DOHH2 (cell line): ENCODE measurements at regions not wholly inside any gene's neighbourhood (a gene's known extent, or its start where the extent isn't known, plus 50 kb on each side); places are given as distances from the start of the nearest gene placed in this dataset.

Source experiments
- H3F3A ChIP-seq: fragments of 200-600 bp; sonication (generic), shearing (Covaris generic); 2 replicates; pipeline ENCODE4 v1.6.0; 2016; ENCODE audit warnings: antibody characterized with exemption, mild to moderate bottlenecking; ENCODE audit not compliant: control insufficient read depth, insufficient read depth
- H3K27ac ChIP-seq: fragments of 200-600 bp; sonication (generic); 2 replicates; pipeline ENCODE4 v1.5.1; 2014; ENCODE audit warnings: low read depth, mild to moderate bottlenecking, low read length, moderate library complexity
- H3K27me3 ChIP-seq: fragments of 200-600 bp; sonication (generic); 2 replicates; pipeline ENCODE4 v1.6.1; 2014; ENCODE audit warnings: mild to moderate bottlenecking, low read length, mixed read lengths; ENCODE audit not compliant: control insufficient read depth
- H3K36me3 ChIP-seq: fragments of 200-600 bp; sonication (generic); 2 replicates; pipeline ENCODE4 v1.6.1; 2014; ENCODE audit warnings: mild to moderate bottlenecking, low read length, moderate library complexity, mixed read lengths; ENCODE audit not compliant: control insufficient read depth
- H3K4me1 ChIP-seq: fragments of 200-600 bp; sonication (generic); 2 replicates; pipeline ENCODE4 v1.6.1; 2014; ENCODE audit warnings: mild to moderate bottlenecking, low read length, mixed read lengths; ENCODE audit not compliant: control insufficient read depth
- H3K4me2 ChIP-seq: fragments of 200-600 bp; sonication (generic); 2 replicates; pipeline ENCODE4 v1.6.0; 2014; ENCODE audit warnings: mild to moderate bottlenecking, low read length, moderate library complexity
- H3K4me3 ChIP-seq: fragments of 200-600 bp; sonication (generic); 2 replicates; pipeline ENCODE4 v1.5.1; 2014; ENCODE audit warnings: mild to moderate bottlenecking, low read length, mixed read lengths
- H3K79me2 ChIP-seq: fragments of 200-600 bp; sonication (generic); 2 replicates; pipeline ENCODE4 v1.6.1; 2014; ENCODE audit warnings: mild to moderate bottlenecking, low read length, mixed read lengths; ENCODE audit not compliant: control insufficient read depth
- H3K9me2 ChIP-seq: fragments of 200-600 bp; sonication (generic); replicated peaks from 2 replicates; pipeline ENCODE4 v1.6.1; 2014; ENCODE audit warnings: mild to moderate bottlenecking, low read length, mixed read lengths; ENCODE audit not compliant: control insufficient read depth
- H3K9me3 ChIP-seq: fragments of 200-600 bp; sonication (generic); 2 replicates; pipeline ENCODE4 v1.6.1; 2014; ENCODE audit warnings: antibody characterized with exemption, low read length, mixed read lengths; ENCODE audit not compliant: control insufficient read depth, insufficient read depth
- H4K20me1 ChIP-seq: fragments of 200-600 bp; sonication (generic); 2 replicates; pipeline ENCODE4 v1.6.0; 2014; ENCODE audit warnings: low read depth, mild to moderate bottlenecking, antibody characterized with exemption, low read length, moderate library complexity; ENCODE audit not compliant: control insufficient read depth, insufficient read depth
- CTCF ChIP-seq: fragments of 200-600 bp; sonication (generic); IDR thresholded peaks from one replicate; pipeline ENCODE4 v1.5.1; 2014; ENCODE audit warnings: antibody characterized with exemption, mild to moderate bottlenecking, low read depth, low read length; ENCODE audit not compliant: poor library complexity, severe bottlenecking
- EZH2phosphoT487 ChIP-seq: fragments of 200-600 bp; sonication (generic); IDR thresholded peaks from 2 replicates; pipeline ENCODE4 v1.6.1; 2017; ENCODE audit warnings: borderline replicate concordance, mild to moderate bottlenecking, antibody characterized with exemption, low read length, moderate library complexity, mixed read lengths

GRCh38 chr7:131012477-131013031, 278.5 kb upstream of the KLF14 start:
- H3K36me3 ChIP-seq = peaks cover 11% of the 10 kb centered on the region; the same call in 1 of the 2 replicates
- H3K27ac ChIP-seq = no peak overlapping the region
- H3K9me2 ChIP-seq = no peaks in the 10 kb centered on the region
- H3K79me2 ChIP-seq = peaks cover 97% of the 10 kb centered on the region
- peak overlapping the region; percentile 3; the same call in 1 of the 2 replicates for H3K4me3 ChIP-seq
- H3K4me1 ChIP-seq = peaks cover 72% of the 10 kb centered on the region
- peaks cover 10% of the 10 kb centered on the region; the same call in 1 of the 2 replicates for H4K20me1 ChIP-seq
- no peaks in the 10 kb centered on the region for H3K9me3 ChIP-seq
- peak overlapping the region; percentile 15 for H3K4me2 ChIP-seq
- H3F3A ChIP-seq = peaks cover 39% of the 10 kb centered on the region
- no peaks in the 10 kb centered on the region for H3K27me3 ChIP-seq
- TF ChIP-seq CTCF = no peak
- TF ChIP-seq EZH2phosphoT487 = no peak

- H3K36me3 ChIP-seq = peaks cover 7% of the 10 kb centered on the region
- H3K4me1 ChIP-seq = peaks cover 61% of the 10 kb centered on the region
- peaks cover 33% of the 10 kb centered on the region for H3F3A ChIP-seq
- no peaks in the 10 kb centered on the region for H3K9me3 ChIP-seq
- peaks cover 97% of the 10 kb centered on the region for H3K79me2 ChIP-seq
- H4K20me1 ChIP-seq = peaks cover 13% of the 10 kb centered on the region; the same call in 1 of the 2 replicates
- H3K27ac ChIP-seq = no peak overlapping the region
- TF ChIP-seq EZH2phosphoT487 = no peak
- H3K9me2 ChIP-seq = no peaks in the 10 kb centered on the region
- H3K27me3 ChIP-seq = no peaks in the 10 kb centered on the region
- no peak overlapping the region for H3K4me3 ChIP-seq
- H3K4me2 ChIP-seq = peak overlapping the region; percentile 15; the same call in 1 of the 2 replicates
Observed at GRCh38 chr7:131013716-131014115, 279.7 kb upstream of the KLF14 start.

DNA sequence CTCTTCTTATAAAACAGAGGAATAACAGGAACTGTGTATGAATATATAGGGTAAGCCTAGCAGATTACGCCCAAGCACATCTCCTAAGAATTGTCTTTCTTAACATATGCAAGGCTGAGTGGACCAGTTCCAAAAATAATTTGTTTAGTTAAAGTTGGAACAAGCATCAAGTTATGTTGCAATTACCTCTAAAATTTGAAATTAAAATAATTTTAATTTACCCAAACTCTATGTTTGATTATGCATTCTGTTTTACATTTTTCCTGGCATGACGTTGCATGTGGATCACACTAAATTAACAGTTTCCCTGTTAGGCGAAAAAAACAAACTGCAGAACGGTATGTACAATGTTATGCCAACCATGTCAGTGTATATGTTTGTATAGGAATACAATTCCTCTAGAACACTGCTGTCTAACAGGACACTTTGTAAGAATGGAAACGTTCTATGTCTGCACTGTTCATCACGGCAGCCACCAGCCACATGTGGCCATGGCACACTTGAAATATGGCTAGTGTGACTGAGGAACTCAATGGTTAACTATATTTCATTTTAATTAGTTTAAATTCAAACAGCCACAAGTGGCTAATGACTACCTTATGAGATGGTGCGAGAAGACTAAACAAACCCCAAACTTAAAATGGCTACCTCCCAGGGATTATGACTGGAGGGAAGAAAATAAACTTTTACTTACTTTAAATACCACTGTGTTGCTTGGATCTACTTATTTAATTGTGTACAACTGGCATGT, 281.1 kb upstream of the KLF14 start:
- no peak overlapping the region for H3K4me2 ChIP-seq
- peaks cover 10% of the 10 kb centered on the region; the same call in 1 of the 2 replicates for H3K36me3 ChIP-seq
- no peak for TF ChIP-seq CTCF
- no peak for TF ChIP-seq EZH2phosphoT487
- peaks cover 96% of the 10 kb centered on the region for H3K79me2 ChIP-seq
- H4K20me1 ChIP-seq = peaks cover 23% of the 10 kb centered on the region; the same call in 1 of the 2 replicates
- H3K27ac ChIP-seq = no peak overlapping the region
- peaks cover 51% of the 10 kb centered on the region for H3K4me1 ChIP-seq
- H3K9me2 ChIP-seq = no peaks in the 10 kb centered on the region
- peaks cover 21% of the 10 kb centered on the region for H3F3A ChIP-seq
- no peaks in the 10 kb centered on the region for H3K27me3 ChIP-seq
- no peak overlapping the region for H3K4me3 ChIP-seq
- H3K9me3 ChIP-seq = no peaks in the 10 kb centered on the region

DNA sequence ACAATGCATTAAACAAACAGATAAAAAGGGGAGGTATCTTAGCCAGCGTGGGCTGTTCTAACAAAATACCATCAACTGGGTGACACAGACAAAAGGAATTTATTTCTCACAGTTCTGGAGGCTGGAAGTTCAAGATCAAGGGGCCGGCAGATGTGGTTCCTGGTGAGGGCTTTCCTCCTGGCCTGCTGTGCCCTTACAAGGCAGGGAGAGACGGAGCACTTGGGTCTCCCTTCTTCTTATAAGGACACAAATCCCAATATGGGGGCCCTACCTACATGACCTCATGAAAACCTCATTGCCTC, 281.6 kb upstream of the KLF14 start:
- peaks cover 51% of the 10 kb centered on the region for H3K4me1 ChIP-seq
- no peaks in the 10 kb centered on the region for H3K9me3 ChIP-seq
- peaks cover 23% of the 10 kb centered on the region; the same call in 1 of the 2 replicates for H4K20me1 ChIP-seq
- no peak overlapping the region for H3K27ac ChIP-seq
- peaks cover 96% of the 10 kb centered on the region for H3K79me2 ChIP-seq
- peaks cover 17% of the 10 kb centered on the region for H3F3A ChIP-seq
- TF ChIP-seq CTCF = no peak
- TF ChIP-seq EZH2phosphoT487 = no peak
- H3K27me3 ChIP-seq = no peaks in the 10 kb centered on the region
- peaks cover 10% of the 10 kb centered on the region; the same call in 1 of the 2 replicates for H3K36me3 ChIP-seq
- H3K4me2 ChIP-seq = no peak overlapping the region
- no peaks in the 10 kb centered on the region for H3K9me2 ChIP-seq
- no peak overlapping the region for H3K4me3 ChIP-seq
